Ecto neural progenitor cell (in vitro differentiated cells): ENCODE measurements at regions not wholly inside any gene's neighbourhood (a gene's known extent, or its start where the extent isn't known, plus 50 kb on each side); places are given as distances from the start of the nearest gene placed in this dataset.

ENCODE experiments used
- DNase-seq: peaks from one replicate; pipeline ENCODE4 v3.0.0-alpha.2; 2018; ENCODE audit warnings: low spot score

- DNase-seq, result no peak
Observed at GRCh38 chr9:11726659-11727058, 966.5 kb upstream of the TYRP1 start.

DNA sequence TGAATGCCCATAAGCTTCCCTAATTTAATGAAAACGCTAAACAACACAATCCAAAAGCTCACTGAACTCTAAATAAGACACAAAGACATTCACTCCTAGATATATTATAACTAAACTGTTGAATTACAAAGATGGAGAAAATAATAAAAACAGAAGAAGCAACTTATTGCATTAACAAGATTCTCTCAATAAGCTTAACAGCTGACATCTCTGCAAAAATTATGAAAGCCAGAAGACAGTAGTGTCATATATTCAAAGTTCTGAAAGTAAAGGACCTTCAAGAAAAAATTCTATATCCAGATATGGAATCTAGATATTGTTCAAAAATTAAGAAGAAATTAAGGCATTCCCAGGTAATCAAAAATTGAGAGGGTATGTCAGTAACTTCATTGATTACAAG lies 957.8 kb upstream of the TYRP1 start:
- no peak for DNase-seq

GRCh38 chr9:11742471-11742870 lies 950.7 kb upstream of the TYRP1 start:
- no peak for DNase-seq

DNA sequence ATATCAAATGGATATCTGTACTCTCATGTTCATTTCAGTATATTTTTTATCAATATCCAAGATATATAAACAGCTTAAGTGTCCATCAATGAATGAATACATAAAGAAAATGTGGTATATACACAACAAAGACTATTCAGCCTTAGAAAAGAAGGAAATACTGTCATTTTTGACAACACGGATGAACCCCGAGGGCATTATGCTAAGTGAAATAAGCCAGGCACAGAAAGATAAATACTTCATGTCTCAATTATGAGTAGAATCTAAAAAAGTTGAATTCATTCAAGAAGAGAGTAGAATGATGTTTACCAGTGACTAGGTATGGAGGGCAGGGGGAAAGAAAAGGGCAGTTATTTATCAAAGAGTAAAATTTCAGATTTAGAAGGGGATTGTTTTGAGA lies 949.8 kb upstream of the TYRP1 start:
- no peak for DNase-seq

GRCh38 chr9:11749396-11749795 lies 943.8 kb upstream of the TYRP1 start:
- no peak for DNase-seq

GRCh38 chr9:11755951-11756350 lies 937.2 kb upstream of the TYRP1 start:
- DNase-seq, result no peak

DNA sequence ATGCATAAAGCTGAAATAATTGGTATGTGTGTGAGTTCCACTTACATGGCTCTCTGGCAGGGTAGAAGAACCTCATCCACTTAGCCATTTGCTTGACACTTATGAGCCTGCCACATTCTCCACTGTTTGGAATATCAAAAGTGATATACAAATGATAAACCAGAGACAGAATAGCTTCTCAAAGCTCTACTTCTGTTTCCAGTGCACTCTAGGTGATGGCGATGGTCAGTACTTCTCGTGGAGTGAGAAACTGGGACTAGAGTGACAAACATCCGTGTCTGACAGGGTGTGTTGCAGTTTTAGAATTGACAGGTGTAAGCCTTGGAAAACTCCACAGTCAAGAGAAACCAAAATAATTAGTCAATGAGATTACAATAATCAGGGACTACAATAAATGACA lies 935.8 kb upstream of the TYRP1 start:
- DNase-seq, result no peak

- DNase-seq, result no peak
Observed at GRCh38 chr9:11758016-11758415, 935.2 kb upstream of the TYRP1 start.

- no peak for DNase-seq
Observed at GRCh38 chr9:11779971-11780370, 913.2 kb upstream of the TYRP1 start.

GRCh38 chr9:11792870-11793269 lies 900.3 kb upstream of the TYRP1 start:
- DNase-seq, result no peak

- DNase-seq, result no peak
Observed at GRCh38 chr9:11794984-11795383, 898.2 kb upstream of the TYRP1 start.

DNA sequence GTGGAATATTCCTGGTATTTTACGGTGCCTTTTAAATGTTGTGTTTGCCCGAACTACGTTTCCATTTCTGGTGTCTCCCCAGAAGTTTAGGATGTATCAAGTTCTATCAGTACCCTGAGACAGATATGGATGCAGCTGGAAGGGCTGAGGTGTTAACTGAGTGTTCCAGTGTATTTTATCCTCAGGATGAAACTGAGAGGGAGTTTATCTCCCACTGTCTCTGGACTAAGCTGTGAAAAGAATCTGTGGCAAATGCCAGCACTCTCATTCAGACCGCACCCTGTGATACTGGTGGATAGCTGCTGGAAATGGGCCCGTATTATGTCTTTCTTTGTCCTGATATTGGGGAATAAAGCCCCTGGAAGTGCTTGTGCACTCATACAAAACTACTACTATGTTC lies 887.2 kb upstream of the TYRP1 start:
- no peak for DNase-seq

- no peak for DNase-seq
Observed at GRCh38 chr9:11821306-11821975, 871.7 kb upstream of the TYRP1 start.

DNA sequence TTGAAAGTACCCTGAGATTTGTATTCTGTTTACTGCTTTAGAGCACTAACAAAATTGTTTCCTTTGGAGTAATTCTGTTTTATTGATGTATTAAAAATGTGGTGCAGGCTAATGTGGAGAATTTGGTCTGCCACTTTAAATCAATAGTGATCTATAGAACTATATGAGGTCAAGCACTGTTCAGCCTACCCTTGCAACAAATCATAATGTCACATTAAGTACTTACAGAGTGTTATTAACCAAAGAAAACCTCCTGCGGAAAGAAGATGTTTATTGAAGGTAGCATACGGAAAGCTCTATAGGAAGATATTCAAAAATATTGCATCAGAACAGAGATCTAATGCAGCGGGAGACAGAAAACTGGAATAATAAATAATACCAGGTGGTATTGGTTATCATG lies 865.0 kb upstream of the TYRP1 start:
- no peak for DNase-seq

DNA sequence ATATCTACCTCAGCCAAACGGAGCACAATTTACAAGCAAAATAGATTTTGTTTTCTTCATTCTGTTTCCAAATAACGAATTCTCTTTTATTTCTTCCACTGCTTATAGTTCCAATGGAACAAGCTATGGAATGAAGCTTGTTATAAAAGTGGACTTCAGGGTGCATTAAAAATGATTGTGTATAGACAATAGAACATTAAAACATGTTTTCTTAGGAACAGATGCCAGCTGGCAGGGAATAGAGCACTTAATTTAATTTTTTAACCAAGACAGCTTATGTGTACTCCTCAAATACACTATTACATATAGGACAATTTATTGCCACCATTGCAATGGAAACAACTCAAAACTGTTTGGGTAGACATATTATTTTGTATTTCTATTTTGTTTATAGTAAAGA lies 860.1 kb upstream of the TYRP1 start:
- DNase-seq, result no peak

DNA sequence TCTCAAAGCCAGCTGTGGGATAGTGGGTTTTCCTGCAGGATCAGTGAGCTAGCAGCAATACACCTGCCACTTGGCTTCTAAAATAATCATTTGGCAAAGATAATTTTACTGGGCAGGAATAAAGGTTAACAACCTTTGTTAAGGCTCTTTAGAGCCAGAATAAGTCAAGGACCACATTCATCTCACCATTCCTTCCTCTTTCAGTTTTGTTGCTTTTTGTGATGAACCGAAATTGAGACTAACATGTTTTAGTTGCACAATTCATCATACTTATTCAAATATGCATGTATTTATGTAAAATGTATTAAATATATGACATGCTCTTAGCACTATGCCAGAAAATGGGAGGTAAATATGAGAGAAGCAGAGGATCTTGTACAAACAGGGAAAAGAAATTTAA lies 824.4 kb upstream of the TYRP1 start:
- DNase-seq, result no peak

- DNase-seq, result no peak
Observed at GRCh38 chr9:11871852-11872251, 821.3 kb upstream of the TYRP1 start.

DNA sequence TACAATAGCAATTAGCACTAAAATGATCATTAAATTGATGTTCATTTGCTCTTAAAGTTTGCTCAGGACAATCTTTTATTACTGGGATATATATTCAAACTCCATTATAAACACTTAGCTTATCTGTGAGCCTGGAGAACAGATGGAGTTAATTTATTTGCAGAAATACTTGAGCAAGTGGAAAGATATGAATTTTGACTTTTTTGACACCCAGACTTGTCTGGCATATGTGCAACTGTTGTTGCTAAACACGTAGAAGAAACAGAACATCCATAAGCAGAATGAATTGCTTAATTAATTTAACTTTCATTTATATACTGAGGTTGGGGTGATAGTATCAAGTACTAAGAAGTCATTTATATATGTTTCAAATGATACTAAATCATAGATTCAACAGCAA lies 820.7 kb upstream of the TYRP1 start:
- DNase-seq, result no peak

DNA sequence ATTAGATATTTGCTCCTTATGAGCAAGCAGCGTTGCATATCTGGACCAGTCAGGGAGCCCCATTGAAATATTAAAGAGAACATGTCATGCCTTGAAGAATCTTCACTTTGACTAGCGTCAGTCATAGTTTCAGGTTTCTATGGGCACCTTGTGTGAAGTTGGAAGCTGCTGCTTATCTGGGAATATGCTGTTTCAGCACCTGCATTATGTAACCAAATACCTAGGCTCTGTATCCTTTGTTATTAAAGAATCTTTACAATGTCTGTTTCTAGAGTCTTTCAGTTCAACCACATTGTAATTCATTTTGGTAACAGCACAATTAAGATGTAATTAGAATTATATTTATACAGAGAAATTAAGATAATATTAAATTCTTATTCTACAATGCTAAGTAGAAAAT lies 818.8 kb upstream of the TYRP1 start:
- DNase-seq, result no peak

DNA sequence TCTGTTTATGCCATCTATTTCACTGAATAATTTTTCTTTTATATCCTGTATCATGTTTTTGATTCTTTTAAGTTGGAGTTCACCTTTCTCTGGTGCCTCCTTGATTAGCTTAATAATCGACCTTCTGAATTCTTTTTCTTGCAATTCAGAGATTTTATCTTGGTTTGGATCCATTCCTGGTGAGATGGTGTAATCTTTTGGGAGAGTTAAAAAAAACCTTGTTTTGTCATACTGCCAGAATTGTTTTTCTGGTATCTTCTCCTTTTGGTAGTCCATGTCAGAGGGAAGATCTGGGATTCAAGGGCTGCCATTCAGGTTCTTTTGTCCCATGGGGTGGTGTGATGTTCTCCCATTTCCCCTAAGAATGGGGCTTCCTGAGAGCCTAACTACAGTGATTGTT lies 800.8 kb upstream of the TYRP1 start:
- DNase-seq, result no peak

GRCh38 chr9:11893331-11893730 lies 799.9 kb upstream of the TYRP1 start:
- DNase-seq, result no peak

GRCh38 chr9:11894136-11894535 lies 799.0 kb upstream of the TYRP1 start:
- DNase-seq, result no peak

DNA sequence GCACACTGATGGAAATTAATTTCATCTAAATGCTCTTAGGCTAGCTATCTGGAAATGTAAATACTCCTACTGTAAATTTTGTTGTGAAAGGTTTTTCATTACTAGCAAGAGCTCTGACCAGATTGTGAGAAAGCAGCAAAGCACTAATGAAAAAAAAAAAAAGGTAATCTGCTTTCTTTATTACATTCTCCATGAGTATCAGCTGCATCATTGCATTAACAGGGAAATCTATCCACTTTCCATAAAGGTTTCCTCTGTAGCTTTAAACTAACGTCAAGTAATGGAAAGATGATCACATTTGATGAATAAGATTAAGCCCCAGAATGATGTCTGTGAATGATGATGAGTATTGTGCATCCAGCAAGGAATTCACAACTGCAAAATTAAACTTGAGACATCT lies 790.6 kb upstream of the TYRP1 start:
- no peak for DNase-seq

- no peak for DNase-seq
Observed at GRCh38 chr9:11915699-11916098, 777.5 kb upstream of the TYRP1 start.

DNA sequence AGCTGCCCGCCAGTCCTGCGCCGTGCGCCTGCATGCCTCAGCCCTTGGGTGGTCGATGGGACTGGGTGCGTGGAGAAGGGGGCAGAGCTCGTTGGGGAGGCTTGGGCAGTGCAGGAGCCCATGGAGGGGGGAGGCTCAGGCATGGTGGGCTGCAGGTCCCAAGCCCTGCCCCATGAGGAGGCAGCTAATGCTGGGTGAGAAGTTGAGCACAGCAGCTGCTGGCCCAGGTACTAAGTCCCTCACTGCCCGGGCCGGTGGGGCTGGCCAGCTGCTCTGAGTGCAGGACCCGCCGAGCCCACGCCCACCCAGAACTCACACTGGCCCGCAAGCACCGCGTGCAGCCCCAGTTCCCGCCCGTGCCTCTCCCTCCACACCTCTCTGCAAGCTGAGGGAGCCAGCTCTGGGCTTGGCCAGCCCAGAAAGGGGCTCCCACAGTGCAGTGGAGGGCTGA lies 764.3 kb upstream of the TYRP1 start:
- DNase-seq, result no peak
